ENCODE measurements at regions not wholly inside any gene's neighbourhood (a gene's known extent, or its start where the extent isn't known, plus 50 kb on each side); places are given as distances from the start of the nearest gene placed in this dataset.

GRCh38 chr22:47804281-47804680 lies 1041.8 kb downstream of the TBC1D22A start:
- TF ChIP-seq POLR2AphosphoS5 (IDR thresholded peaks at IDR 0.05; ENCODE audit: low read depth, low read length) (no peak), POLR2A (IDR thresholded peaks at IDR 0.05; ENCODE audit: low read depth, low read length) (no peak), PAX5 (IDR thresholded peaks at IDR 0.05; ENCODE audit: insufficient read depth, low read length, severe bottlenecking) (no peak), TAF1 (IDR thresholded peaks at IDR 0.05; ENCODE audit: low read depth, low read length) (no peak), POU2F2 (IDR thresholded peaks at IDR 0.05; ENCODE audit: low read depth, low read length) (no peak)

Measured in GM12891 (cell line).